Astrocyte of the cerebellum (primary cell): ENCODE measurements at regions not wholly inside any gene's neighbourhood (a gene's known extent, or its start where the extent isn't known, plus 50 kb on each side); places are given as distances from the start of the nearest gene placed in this dataset.

Source experiments
- DNase-seq: peaks from one replicate; pipeline ENCODE4 v3.0.0-alpha.2; 2011; ENCODE audit warnings: low read depth
- H3K4me3 ChIP-seq: 2 replicates; pipeline ENCODE4 v1.5.1; 2011; ENCODE audit warnings: mild to moderate bottlenecking, low read depth, low read length, moderate library complexity
- CTCF ChIP-seq: IDR thresholded peaks from 2 replicates; pipeline ENCODE4 v1.5.1; 2012; ENCODE audit warnings: low read length, low read depth, moderate library complexity, mild to moderate bottlenecking; ENCODE audit errors: missing control alignments
- in situ Hi-C: cut with HindIII; loops from 2 replicates; pipeline ENCODE4 v1.10.0; 2017; ENCODE audit warnings: low sequenced_read_pairs

- H3K4me3 ChIP-seq, result no peak overlapping the region
- TF ChIP-seq CTCF, result no peak
- no peak for DNase-seq
- in situ Hi-C loops, result no loop called here
These were observed 92.9 kb upstream of the NRSN1 start for GRCh38 chr6:24032896-24033688.

GRCh38 chr6:24043848-24044247 lies 82.2 kb upstream of the NRSN1 start:
- in situ Hi-C loops, result no loop called here
- no peak for TF ChIP-seq CTCF
- no peak overlapping the region for H3K4me3 ChIP-seq
- no peak for DNase-seq

- TF ChIP-seq CTCF, result no peak
- no peak for DNase-seq
- H3K4me3 ChIP-seq, result no peak overlapping the region
- in situ Hi-C loops, result no loop called here
These were observed 73.9 kb upstream of the NRSN1 start for GRCh38 chr6:24051942-24052589.

- no peak for DNase-seq
- no peak for TF ChIP-seq CTCF
- in situ Hi-C loops, result no loop called here
- no peak overlapping the region for H3K4me3 ChIP-seq
These were observed 73.4 kb upstream of the NRSN1 start for GRCh38 chr6:24052590-24052961.

GRCh38 chr6:24053057-24053456 lies 73.0 kb upstream of the NRSN1 start:
- no peak for DNase-seq
- no peak for TF ChIP-seq CTCF
- no peak overlapping the region for H3K4me3 ChIP-seq
- in situ Hi-C loops, result no loop called here

GRCh38 chr6:24054388-24054787 lies 71.6 kb upstream of the NRSN1 start:
- DNase-seq, result no peak
- in situ Hi-C loops, result no loop called here
- no peak overlapping the region for H3K4me3 ChIP-seq
- no peak for TF ChIP-seq CTCF
